A549 (cell line): ENCODE measurements at regions not wholly inside any gene's neighbourhood (a gene's known extent, or its start where the extent isn't known, plus 50 kb on each side); places are given as distances from the start of the nearest gene placed in this dataset.
A peak's percentile ranks its signal among the peaks of the same experiment; 100 is the strongest.
"Not testable (repeated sequence)": the region's sequence is repeated elsewhere in the genome, so short reads cannot be mapped to it uniquely, and the experiment has no call there.

Experiments
- ATAC-seq, 2 experiments: fragments of 200-7000 bp in 1 of 2; fragments of >200 bp in 1 of 2; cut with Nextera tagmentation in 1 of 2; cut with Tn5 transposase in 1 of 2; 3 replicates each; pipeline versions ENCODE4 v1.8.0 to v1.9.1; 2018 to 2020; ENCODE audit warnings: mild to moderate bottlenecking in 1 of 2, moderate library complexity in 1 of 2
- CTCF ChIA-PET: fragments of 300-600 bp; sonication (Branson Sonifier 250); formaldehyde crosslinking; extraction: SDS; loops from one replicate; lab custom pipeline; 2021; ENCODE audit warnings: antibody characterized with exemption, inconsistent platforms; lab: Yijun Ruan, JAX
- POLR2A ChIA-PET: fragments of 350-600 bp; formaldehyde crosslinking; extraction: SDS; loops from one replicate; lab custom pipeline; 2021; ENCODE audit warnings: antibody characterized with exemption, inconsistent platforms; lab: Yijun Ruan, JAX
- DNase-seq, 2 experiments: peaks; one replicate each; pipeline versions ENCODE4 v3.0.0 to v3.0.0-alpha.2; 2011 to 2016; ENCODE audit warnings: low read depth in 1 of 2, low spot score in 1 of 2
- FAIRE-seq: peaks from 2 replicates; lab custom pipeline; 2011; peaks lifted over from hg19 to GRCh38; lab: Jason Lieb, UNC
- H3K27ac ChIP-seq, 2 experiments: fragments of >200 bp; sonication (Bioruptor Twin); formaldehyde crosslinking; 3 replicates each; pipeline ENCODE4 v1.5.1; 2016 to 2017
- H3K4me1 ChIP-seq: fragments of >200 bp; sonication (Bioruptor Twin); formaldehyde crosslinking; 3 replicates; pipeline ENCODE4 v1.6.1; 2016
- H3K4me2 ChIP-seq: fragments of >200 bp; sonication (Bioruptor Twin); formaldehyde crosslinking; 3 replicates; pipeline ENCODE4 v1.6.1; 2016
- H3K4me3 ChIP-seq: fragments of >200 bp; sonication (Bioruptor Twin); formaldehyde crosslinking; 3 replicates; pipeline ENCODE4 v1.5.1; 2016
- H3K9me3 ChIP-seq: fragments of >200 bp; sonication (Bioruptor Twin); formaldehyde crosslinking; 3 replicates; pipeline ENCODE4 v1.6.1; 2016
- CHD2 ChIP-seq: fragments of 150-350 bp; IDR thresholded peaks from 2 replicates; pipeline ENCODE4 v1.6.1; 2014; ENCODE audit warnings: low read length; ENCODE audit not compliant: partially characterized antibody
- EHF ChIP-seq: fragments of 250-450 bp; sonication (Bioruptor Pico); IDR thresholded peaks from 2 replicates; pipeline ENCODE4 v1.5.0; 2020; ENCODE audit warnings: mild to moderate bottlenecking
- FOSB ChIP-seq: fragments of 250-450 bp; sonication (Bioruptor Pico); IDR thresholded peaks from 2 replicates; pipeline ENCODE4 v1.5.0; 2020; ENCODE audit warnings: mild to moderate bottlenecking, moderate library complexity
- FOSL2 ChIP-seq, 2 experiments: fragments of 450-650 bp in 1 of 2; fragments of >200 bp in 1 of 2; sonication (Bioruptor Twin) in 1 of 2; formaldehyde crosslinking; IDR thresholded peaks; 2 replicates each; pipeline versions ENCODE4 v1.5.0 to v1.6.1; 2016 to 2020; ENCODE audit warnings: mild to moderate bottlenecking in 1 of 2, moderate library complexity in 1 of 2
- HOXB13 ChIP-seq: fragments of 250-450 bp; sonication (Bioruptor Pico); IDR thresholded peaks from 2 replicates; pipeline ENCODE4 v1.5.0; 2020; ENCODE audit warnings: low read depth, mild to moderate bottlenecking, moderate library complexity
- JUNB ChIP-seq: fragments of >200 bp; sonication (Bioruptor Twin); formaldehyde crosslinking; IDR thresholded peaks from 2 replicates; pipeline ENCODE4 v1.6.1; 2016
- KDM1A ChIP-seq: fragments of 200-600 bp; sonication (generic); IDR thresholded peaks from 2 replicates; pipeline ENCODE4 v1.6.1; 2016; ENCODE audit warnings: low read depth, mild to moderate bottlenecking
- MAFK ChIP-seq: fragments of 450-650 bp; IDR thresholded peaks from 2 replicates; pipeline ENCODE4 v1.6.1; 2014; ENCODE audit not compliant: partially characterized antibody
- NFE2L2 ChIP-seq: fragments of 150-350 bp; conservative IDR thresholded peaks from 2 replicates; pipeline ENCODE4 v1.6.1; 2014; ENCODE audit warnings: low read length
- NR3C1 ChIP-seq: fragments of >200 bp; sonication (Bioruptor Twin); formaldehyde crosslinking; IDR thresholded peaks from 3 replicates; pipeline ENCODE4 v1.6.1; 2017
- POLR2A ChIP-seq: IDR thresholded peaks from 2 replicates; pipeline ENCODE4 v1.6.1; 2012; ENCODE audit warnings: mild to moderate bottlenecking, low read length
- RAD21 ChIP-seq, 2 experiments: fragments of >200 bp in 1 of 2; sonication (Bioruptor Twin) in 1 of 2; formaldehyde crosslinking in 1 of 2; IDR thresholded peaks in 1 of 2; conservative IDR thresholded peaks in 1 of 2; 2 replicates in 1 of 2; 3 replicates in 1 of 2; pipeline ENCODE4 v1.6.1; 2012 to 2018; ENCODE audit warnings: inconsistent platforms in 1 of 2
- RFX5 ChIP-seq: fragments of 450-650 bp; IDR thresholded peaks from 2 replicates; pipeline ENCODE4 v1.7.1; 2014; ENCODE audit warnings: antibody characterized with exemption, mild to moderate bottlenecking, moderate library complexity
- RNF2 ChIP-seq: fragments of 200-600 bp; sonication (generic); IDR thresholded peaks from 2 replicates; pipeline ENCODE4 v1.6.1; 2016; ENCODE audit warnings: low read depth, mild to moderate bottlenecking, antibody characterized with exemption, moderate library complexity, borderline replicate concordance
- SREBF2 ChIP-seq: fragments of 450-650 bp; IDR thresholded peaks from 2 replicates; pipeline ENCODE4 v1.6.1; 2014; ENCODE audit warnings: mild to moderate bottlenecking, moderate library complexity
- TP53 ChIP-seq: fragments of 250-450 bp; sonication (Bioruptor Pico); IDR thresholded peaks from 2 replicates; pipeline ENCODE4 v1.5.0; 2021; ENCODE audit warnings: mild to moderate bottlenecking, moderate library complexity
- ZFP36 ChIP-seq: fragments of 450-650 bp; IDR thresholded peaks from 2 replicates; pipeline ENCODE4 v1.6.1; 2014; ENCODE audit warnings: borderline replicate concordance; ENCODE audit not compliant: partially characterized antibody
- WGBS: methylation state at CpG from one replicate; pipeline ENCODE4 v1.1.6; 2017; ENCODE audit errors: missing lambda C conversion rate; 5-methylcytosine and 5-hydroxymethylcytosine counted together
- TF ChIP-seq, protein P1 (sequence below): IDR thresholded peaks from 2 replicates; pipeline ENCODE4 v1.6.1; 2012; ENCODE audit warnings: low read depth, borderline replicate concordance
- TF ChIP-seq, protein P2 (sequence below): IDR thresholded peaks from 2 replicates; pipeline ENCODE4 v1.6.1; 2012
- TF ChIP-seq, protein P3 (sequence below): fragments of 450-650 bp; IDR thresholded peaks from 2 replicates; pipeline ENCODE4 v1.6.1; 2014; ENCODE audit warnings: antibody characterized with exemption
- TF ChIP-seq, protein P4 (sequence below): fragments of >200 bp; sonication (Bioruptor Twin); formaldehyde crosslinking; IDR thresholded peaks from 3 replicates; pipeline ENCODE4 v1.5.1; 2016

DNA sequence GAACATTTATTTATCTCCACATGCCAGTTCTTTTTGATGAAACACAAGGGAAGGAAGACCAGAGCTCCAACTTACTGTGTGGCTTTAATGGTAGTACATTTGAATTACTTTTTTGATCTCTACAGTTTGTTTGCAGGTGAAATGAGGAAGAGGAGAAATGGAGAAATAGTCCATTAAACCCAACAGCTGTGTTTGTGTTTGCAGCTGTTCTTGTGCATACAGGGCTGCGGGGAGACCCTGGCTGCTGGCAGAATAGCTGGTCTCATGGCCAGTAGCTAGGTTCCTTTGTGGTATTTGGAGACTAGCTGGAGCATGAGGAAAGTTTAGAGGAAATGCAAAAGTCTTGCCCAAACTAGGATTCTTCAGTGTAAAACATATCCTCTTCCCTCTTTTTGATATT lies 374.8 kb downstream of the GPAT3 start:
- 50% methylated on average over 1 of the region's 1 CpG for WGBS
- no peaks in the 10 kb centered on the region for H3K4me1 ChIP-seq
- POLR2A ChIA-PET = no interaction called here
- CTCF ChIA-PET = interaction anchor here (1.4 kb wide), 1 partner anchor 22 kb away, joined by 3 read pairs; no protein-coding TSS in a partner anchor
- no peaks in the 10 kb centered on the region for H3K9me3 ChIP-seq
- no peak overlapping the region for H3K27ac ChIP-seq
- no peak overlapping the region for H3K4me2 ChIP-seq
- H3K4me3 ChIP-seq = no peak overlapping the region
- ATAC-seq (no peak), FAIRE-seq (no peak), DNase-seq (no peak)
- no peak for TF ChIP-seq RNF2
- TF ChIP-seq CHD2 = no peak
- no peak for TF ChIP-seq RFX5
- TF ChIP-seq FOSL2 (IDR thresholded peaks at IDR 0.05) = no peak
- no peak for TF ChIP-seq FOSL2 (CRISPR knock-in tag; IDR thresholded peaks at IDR 0.05)
- TF ChIP-seq NFE2L2 = no peak
- TF ChIP-seq, protein P1, sequence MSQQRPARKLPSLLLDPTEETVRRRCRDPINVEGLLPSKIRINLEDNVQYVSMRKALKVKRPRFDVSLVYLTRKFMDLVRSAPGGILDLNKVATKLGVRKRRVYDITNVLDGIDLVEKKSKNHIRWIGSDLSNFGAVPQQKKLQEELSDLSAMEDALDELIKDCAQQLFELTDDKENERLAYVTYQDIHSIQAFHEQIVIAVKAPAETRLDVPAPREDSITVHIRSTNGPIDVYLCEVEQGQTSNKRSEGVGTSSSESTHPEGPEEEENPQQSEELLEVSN = no peak
- TF ChIP-seq KDM1A = no peak
- no peak for TF ChIP-seq POLR2A
- no peak for TF ChIP-seq NR3C1
- TF ChIP-seq FOSB (CRISPR knock-in tag) = no peak
- TF ChIP-seq HOXB13 (CRISPR knock-in tag) = no peak
- TF ChIP-seq TP53 (CRISPR knock-in tag) = no peak
- TF ChIP-seq, protein P2, sequence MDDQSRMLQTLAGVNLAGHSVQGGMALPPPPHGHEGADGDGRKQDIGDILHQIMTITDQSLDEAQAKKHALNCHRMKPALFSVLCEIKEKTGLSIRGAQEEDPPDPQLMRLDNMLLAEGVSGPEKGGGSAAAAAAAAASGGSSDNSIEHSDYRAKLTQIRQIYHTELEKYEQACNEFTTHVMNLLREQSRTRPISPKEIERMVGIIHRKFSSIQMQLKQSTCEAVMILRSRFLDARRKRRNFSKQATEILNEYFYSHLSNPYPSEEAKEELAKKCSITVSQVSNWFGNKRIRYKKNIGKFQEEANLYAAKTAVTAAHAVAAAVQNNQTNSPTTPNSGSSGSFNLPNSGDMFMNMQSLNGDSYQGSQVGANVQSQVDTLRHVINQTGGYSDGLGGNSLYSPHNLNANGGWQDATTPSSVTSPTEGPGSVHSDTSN = no peak
- TF ChIP-seq, all 56 proteins: peak for 0

DNA sequence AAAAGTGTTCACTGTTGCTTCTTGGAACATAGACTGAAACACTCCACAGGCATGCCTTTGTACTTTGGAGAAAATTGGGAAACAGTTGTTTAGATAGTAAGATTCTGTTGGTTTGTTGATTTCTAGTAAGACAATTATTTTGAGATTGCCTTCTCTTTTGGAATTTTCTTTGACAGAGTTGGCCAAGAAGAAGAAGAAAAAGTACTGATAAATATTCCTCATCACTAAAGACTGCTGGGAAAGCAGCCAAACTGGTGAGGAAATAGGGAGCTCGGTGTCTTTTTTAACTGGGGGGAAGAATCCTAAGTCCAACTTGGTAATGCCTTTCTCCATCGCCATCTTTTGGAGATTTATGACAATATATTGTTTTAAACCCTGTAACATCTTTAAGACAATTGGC lies 370.7 kb downstream of the GPAT3 start:
- TF ChIP-seq JUNB (no peak), POLR2A (no peak), MAFK (no peak), SREBF2 (no peak), EHF (CRISPR knock-in tag) (no peak), FOSL2 (IDR thresholded peaks at IDR 0.05) (no peak), FOSL2 (CRISPR knock-in tag; IDR thresholded peaks at IDR 0.05) (no peak)
- TF ChIP-seq, protein P3, sequence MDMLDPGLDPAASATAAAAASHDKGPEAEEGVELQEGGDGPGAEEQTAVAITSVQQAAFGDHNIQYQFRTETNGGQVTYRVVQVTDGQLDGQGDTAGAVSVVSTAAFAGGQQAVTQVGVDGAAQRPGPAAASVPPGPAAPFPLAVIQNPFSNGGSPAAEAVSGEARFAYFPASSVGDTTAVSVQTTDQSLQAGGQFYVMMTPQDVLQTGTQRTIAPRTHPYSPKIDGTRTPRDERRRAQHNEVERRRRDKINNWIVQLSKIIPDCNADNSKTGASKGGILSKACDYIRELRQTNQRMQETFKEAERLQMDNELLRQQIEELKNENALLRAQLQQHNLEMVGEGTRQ = no peak
- TF ChIP-seq, protein P1 = no peak
- TF ChIP-seq, protein P4, sequence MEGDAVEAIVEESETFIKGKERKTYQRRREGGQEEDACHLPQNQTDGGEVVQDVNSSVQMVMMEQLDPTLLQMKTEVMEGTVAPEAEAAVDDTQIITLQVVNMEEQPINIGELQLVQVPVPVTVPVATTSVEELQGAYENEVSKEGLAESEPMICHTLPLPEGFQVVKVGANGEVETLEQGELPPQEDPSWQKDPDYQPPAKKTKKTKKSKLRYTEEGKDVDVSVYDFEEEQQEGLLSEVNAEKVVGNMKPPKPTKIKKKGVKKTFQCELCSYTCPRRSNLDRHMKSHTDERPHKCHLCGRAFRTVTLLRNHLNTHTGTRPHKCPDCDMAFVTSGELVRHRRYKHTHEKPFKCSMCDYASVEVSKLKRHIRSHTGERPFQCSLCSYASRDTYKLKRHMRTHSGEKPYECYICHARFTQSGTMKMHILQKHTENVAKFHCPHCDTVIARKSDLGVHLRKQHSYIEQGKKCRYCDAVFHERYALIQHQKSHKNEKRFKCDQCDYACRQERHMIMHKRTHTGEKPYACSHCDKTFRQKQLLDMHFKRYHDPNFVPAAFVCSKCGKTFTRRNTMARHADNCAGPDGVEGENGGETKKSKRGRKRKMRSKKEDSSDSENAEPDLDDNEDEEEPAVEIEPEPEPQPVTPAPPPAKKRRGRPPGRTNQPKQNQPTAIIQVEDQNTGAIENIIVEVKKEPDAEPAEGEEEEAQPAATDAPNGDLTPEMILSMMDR = no peak
- FAIRE-seq (no peak), DNase-seq (no peak), ATAC-seq (no peak)
- ChIA-PET CTCF (interaction anchor here (0.9 kb wide), 1 partner anchor 9 kb away, joined by 3 read pairs; no protein-coding TSS in a partner anchor), POLR2A (no interaction called here)
- Histone ChIP-seq H3K27ac (no peak overlapping the region), H3K4me3 (no peak overlapping the region), H3K4me1 (no peaks in the 10 kb centered on the region), H3K9me3 (no peaks in the 10 kb centered on the region), H3K4me2 (no peak overlapping the region)
- 56% methylated on average over 2 of the region's 2 CpGs for WGBS

DNA sequence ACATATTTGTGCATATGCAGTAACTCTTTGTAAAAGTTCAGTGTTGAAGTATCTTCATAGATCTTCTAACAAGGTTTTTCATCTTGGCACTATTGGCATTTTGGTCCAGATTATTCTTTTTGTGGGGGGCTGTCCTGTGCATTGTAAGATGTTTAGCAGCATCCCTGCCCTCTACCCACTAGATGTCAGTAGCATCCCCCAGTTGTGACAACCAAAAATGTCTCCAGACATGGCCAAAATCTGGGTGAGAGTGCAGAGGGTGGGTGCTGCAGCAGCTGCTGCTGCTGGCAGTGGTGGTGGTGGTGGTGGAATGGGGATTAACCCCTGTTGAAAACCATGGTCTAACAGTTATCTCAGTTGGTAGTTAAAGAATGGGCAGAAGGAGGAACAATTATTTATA lies 370.0 kb downstream of the GPAT3 start:
- DNase-seq (peak in 1 of 2 experiments; percentile 17), ATAC-seq (peak in 1 of 2 experiments; percentile 47; a peak in 2 of 6 replicates), FAIRE-seq (no peak)
- no peak overlapping the region for H3K4me3 ChIP-seq
- TF ChIP-seq RAD21 (conservative IDR thresholded peaks at IDR 0.05 in 1 of 2, IDR thresholded peaks at IDR 0.05 in 1 of 2) (peak in 1 of 2 experiments; percentile 50; a peak in 2 of 5 replicates), ZFP36 (no peak)
- H3K4me2 ChIP-seq = no peak overlapping the region
- no peak overlapping the region for H3K27ac ChIP-seq
- ChIA-PET CTCF (interaction anchor here (0.9 kb wide), 1 partner anchor 9 kb away, joined by 3 read pairs; no protein-coding TSS in a partner anchor), POLR2A (no interaction called here)
- no peaks in the 10 kb centered on the region for H3K9me3 ChIP-seq
- H3K4me1 ChIP-seq = no peaks in the 10 kb centered on the region

DNA sequence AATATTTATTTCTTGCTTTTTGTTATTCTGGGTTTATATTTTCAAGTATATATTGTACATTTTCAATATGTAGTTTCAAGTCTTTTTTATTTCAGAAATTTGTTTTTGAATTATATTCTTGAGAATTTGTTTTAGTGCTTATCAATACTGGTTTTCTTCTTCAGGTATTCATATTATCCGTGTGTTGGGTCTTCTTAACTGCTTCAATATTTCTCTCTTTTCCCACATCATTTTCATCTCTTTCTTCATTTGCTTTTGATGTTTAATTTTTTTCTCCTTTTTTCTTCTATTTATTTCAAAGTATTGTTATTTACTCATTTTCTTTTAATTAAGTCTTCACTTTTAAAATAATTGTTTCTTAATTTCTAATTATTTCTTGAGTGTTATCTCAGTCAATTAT lies 367.8 kb downstream of the GPAT3 start:
- DNase-seq, H3K4me2 ChIP-seq, H3K4me3 ChIP-seq, H3K27ac ChIP-seq, H3K9me3 ChIP-seq, CTCF ChIA-PET, FAIRE-seq, ATAC-seq, POLR2A ChIA-PET, H3K4me1 ChIP-seq: not testable (repeated sequence)
- 47% methylated on average over 1 of the region's 1 CpG for WGBS
